IPS-18a (cell line): ENCODE measurements at regions not wholly inside any gene's neighbourhood (a gene's known extent, or its start where the extent isn't known, plus 50 kb on each side); places are given as distances from the start of the nearest gene placed in this dataset.

Source experiments
- H3K27ac ChIP-seq: one replicate; pipeline ENCODE4 v1.5.1; 2013; ENCODE audit warnings: low read length
- H3K27me3 ChIP-seq: one replicate; pipeline ENCODE4 v1.6.1; 2013; ENCODE audit warnings: mild to moderate bottlenecking, low read length; ENCODE audit not compliant: control insufficient read depth, insufficient read depth
- H3K36me3 ChIP-seq: one replicate; pipeline ENCODE4 v1.6.1; 2013; ENCODE audit warnings: low read depth, low read length; ENCODE audit not compliant: control insufficient read depth
- H3K4me1 ChIP-seq: one replicate; pipeline ENCODE4 v1.6.1; 2013; ENCODE audit warnings: low read depth, low read length; ENCODE audit not compliant: control insufficient read depth
- H3K4me3 ChIP-seq: one replicate; pipeline ENCODE4 v1.5.1; 2013; ENCODE audit warnings: low read length
- H3K9ac ChIP-seq: one replicate; pipeline ENCODE4 v1.6.1; 2013; ENCODE audit warnings: mild to moderate bottlenecking, low read length, moderate library complexity
- H3K9me3 ChIP-seq: one replicate; pipeline ENCODE4 v1.6.1; 2013; ENCODE audit warnings: low read depth, low read length; ENCODE audit not compliant: control insufficient read depth

DNA sequence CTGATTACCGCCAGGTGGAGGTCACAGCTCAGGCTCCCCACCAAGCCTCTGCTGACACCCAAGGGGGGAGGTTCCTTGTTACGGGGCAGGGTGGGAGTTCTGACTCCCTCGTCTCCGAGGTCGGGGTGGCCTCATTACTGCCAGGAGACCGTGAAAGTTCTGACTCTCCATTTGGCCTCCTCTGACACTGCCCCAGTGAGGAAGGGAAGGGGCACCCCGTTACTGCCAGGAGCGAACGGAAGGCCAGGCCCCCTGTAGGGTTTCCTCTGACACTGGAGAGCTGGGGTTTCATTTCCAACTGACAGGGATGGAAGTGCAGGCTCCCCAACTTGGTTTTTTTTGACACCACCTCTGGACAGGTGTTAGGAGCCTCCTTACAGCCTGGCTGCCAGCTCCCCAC, 138.1 kb upstream of the EEPD1 start:
- no peak overlapping the region for H3K4me3 ChIP-seq

DNA sequence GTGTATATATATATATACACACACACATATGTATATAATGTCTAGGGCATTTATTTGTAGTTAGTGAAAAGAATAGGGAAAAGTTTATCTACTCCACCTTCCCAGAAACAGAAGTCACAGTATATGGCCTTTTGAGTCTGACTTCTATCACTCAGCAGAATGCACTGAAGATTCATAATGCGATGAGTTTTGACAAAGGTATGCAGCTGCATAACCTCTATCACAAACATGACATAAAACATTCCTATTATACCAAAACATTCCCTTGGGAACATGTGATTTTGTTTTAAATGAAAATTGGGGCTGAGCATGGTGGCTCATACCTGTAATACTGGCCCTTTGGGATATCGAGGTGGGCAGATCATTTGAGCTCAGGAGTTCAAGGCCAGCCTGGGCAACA, 137.3 kb upstream of the EEPD1 start:
- no peaks in the 10 kb centered on the region for H3K9me3 ChIP-seq
- H3K9ac ChIP-seq = no peak overlapping the region
- no peak overlapping the region for H3K4me3 ChIP-seq
- peaks cover 11% of the 10 kb centered on the region for H3K4me1 ChIP-seq
- peaks cover 5% of the 10 kb centered on the region for H3K27me3 ChIP-seq
- no peak overlapping the region for H3K27ac ChIP-seq
- no peaks in the 10 kb centered on the region for H3K36me3 ChIP-seq

More for the DNA sequence above, 138.1 kb upstream of the EEPD1 start:
- Histone ChIP-seq H3K4me1 (peaks cover 11% of the 10 kb centered on the region), H3K9ac (no peak overlapping the region), H3K27me3 (peaks cover 11% of the 10 kb centered on the region), H3K27ac (no peak overlapping the region), H3K9me3 (no peaks in the 10 kb centered on the region), H3K36me3 (no peaks in the 10 kb centered on the region)

DNA sequence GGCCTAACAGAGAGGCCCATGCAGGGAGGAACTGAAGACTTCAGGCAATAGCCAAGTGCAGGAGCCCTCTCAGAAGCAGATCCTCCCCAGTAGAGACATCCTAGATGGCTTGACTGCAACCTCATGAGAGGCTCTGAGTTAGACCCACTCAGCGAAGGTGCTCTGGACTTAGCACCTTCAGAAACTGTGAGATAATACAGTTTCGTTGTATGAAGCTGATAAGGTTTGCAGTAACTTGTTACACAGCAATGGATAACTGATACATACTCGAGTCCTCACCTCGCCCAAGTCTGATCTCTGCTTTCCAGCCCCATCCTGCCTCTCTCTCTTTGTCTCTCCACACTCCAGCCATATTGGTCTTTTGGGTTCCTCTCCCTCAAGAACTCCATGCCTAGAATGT, 136.4 kb upstream of the EEPD1 start:
- H3K9ac ChIP-seq = no peak overlapping the region
- no peaks in the 10 kb centered on the region for H3K9me3 ChIP-seq
- H3K36me3 ChIP-seq = no peaks in the 10 kb centered on the region
- peaks cover 2% of the 10 kb centered on the region for H3K4me1 ChIP-seq
- H3K4me3 ChIP-seq = no peak overlapping the region
- H3K27me3 ChIP-seq = no peaks in the 10 kb centered on the region
- no peak overlapping the region for H3K27ac ChIP-seq

DNA sequence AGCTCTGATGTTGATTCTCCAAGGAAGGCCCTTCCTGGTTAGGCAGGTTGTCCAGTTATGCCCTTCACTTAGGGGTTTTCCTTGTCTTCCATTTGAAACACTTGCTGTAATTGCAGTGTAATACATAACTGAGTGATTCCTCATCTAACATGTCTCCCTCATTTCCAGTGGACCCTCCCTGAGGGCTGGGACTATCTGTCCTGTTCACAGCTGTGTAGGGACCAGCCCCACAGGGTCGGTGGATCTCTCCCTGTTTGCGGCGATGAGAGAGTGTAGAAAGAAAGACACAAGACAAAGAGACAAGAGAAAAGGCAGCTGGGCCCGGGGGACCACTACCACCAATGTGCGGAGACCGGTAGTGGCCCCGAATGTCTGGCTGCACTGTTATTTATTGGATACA, 135.9 kb upstream of the EEPD1 start:
- Histone ChIP-seq H3K4me1 (no peaks in the 10 kb centered on the region), H3K27me3 (no peaks in the 10 kb centered on the region), H3K4me3 (no peak overlapping the region), H3K36me3 (no peaks in the 10 kb centered on the region), H3K27ac (no peak overlapping the region), H3K9ac (no peak overlapping the region), H3K9me3 (no peaks in the 10 kb centered on the region)

DNA sequence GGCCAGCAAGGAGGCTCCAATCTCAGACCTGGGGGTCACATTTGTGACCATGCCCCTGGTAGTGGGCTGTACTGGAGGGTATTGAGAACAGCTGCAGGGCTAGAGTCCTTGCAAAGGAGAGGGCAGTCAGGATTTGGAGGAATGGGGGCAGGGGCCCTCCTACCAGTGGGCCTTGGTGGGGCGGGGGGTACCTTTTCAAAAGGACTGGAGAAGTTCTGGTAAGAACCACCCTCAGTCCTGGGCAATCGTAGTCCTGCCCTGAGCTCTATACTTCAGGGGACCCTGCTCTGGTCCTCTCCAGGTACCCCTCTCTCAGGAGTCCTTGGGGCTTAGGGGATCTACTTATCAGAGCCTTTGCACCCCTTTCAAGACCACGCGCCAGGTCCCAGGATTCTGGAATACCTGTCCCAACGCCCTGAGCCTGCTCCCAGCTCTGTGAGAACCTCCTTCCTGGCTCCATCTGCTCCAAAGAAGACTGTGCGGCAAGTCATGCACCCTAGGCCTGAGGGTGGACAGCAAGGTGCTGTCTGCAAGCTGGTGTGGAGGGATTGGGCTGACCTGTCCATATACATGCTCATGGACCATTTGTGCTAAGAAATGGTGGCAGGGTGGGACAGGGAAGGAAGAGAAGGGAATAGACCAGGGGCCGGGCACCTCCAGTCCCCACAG, 134.1 kb upstream of the EEPD1 start:
- Histone ChIP-seq H3K9me3 (no peaks in the 10 kb centered on the region), H3K4me1 (no peaks in the 10 kb centered on the region), H3K4me3 (no peak overlapping the region), H3K9ac (no peak overlapping the region), H3K27ac (no peak overlapping the region), H3K36me3 (no peaks in the 10 kb centered on the region), H3K27me3 (no peaks in the 10 kb centered on the region)

DNA sequence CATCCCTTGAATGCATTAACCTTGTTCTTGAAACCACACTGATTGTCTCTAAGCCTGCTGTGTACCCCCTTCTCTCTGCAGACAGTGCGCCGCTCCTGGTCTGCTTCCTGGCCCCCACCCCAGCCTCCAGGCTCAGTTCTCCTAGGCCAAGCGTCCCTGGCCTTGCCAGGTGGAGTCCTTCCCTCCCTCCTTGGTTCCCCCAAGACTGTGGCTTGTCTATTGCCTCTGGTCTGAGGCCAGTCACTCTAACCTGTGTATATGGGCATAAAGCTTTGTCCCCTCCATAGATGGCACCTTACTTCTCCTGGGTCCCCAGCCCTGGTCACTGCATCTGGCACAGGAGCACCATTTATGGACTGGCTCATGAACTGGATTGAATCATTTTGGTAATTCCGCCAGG, 133.5 kb upstream of the EEPD1 start:
- Histone ChIP-seq H3K36me3 (no peaks in the 10 kb centered on the region), H3K9me3 (no peaks in the 10 kb centered on the region), H3K4me3 (no peak overlapping the region), H3K27ac (no peak overlapping the region), H3K9ac (no peak overlapping the region), H3K27me3 (no peaks in the 10 kb centered on the region), H3K4me1 (no peaks in the 10 kb centered on the region)

DNA sequence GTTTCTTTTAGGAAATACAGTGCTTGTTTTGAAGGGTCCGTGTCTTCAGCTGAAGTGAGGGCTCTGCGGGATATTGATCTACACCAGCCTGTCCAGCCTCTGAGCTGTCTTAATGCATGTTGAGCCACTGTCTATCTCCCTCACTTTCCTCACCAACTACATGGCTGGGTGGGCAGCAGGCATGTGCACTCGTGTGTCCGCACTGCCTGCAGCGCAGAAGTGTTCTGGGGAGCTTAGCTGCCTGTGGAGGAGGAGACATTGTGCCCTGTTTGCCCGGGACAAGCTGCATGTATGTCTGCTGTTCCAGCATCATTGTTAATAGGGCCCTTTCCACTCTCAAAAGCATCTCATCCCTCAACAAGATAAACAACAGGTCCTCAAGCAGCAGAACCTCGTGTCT, 133.1 kb upstream of the EEPD1 start:
- no peaks in the 10 kb centered on the region for H3K9me3 ChIP-seq
- no peak overlapping the region for H3K27ac ChIP-seq
- no peaks in the 10 kb centered on the region for H3K36me3 ChIP-seq
- no peak overlapping the region for H3K4me3 ChIP-seq
- H3K9ac ChIP-seq = no peak overlapping the region
- no peaks in the 10 kb centered on the region for H3K27me3 ChIP-seq
- H3K4me1 ChIP-seq = peaks cover 3% of the 10 kb centered on the region

DNA sequence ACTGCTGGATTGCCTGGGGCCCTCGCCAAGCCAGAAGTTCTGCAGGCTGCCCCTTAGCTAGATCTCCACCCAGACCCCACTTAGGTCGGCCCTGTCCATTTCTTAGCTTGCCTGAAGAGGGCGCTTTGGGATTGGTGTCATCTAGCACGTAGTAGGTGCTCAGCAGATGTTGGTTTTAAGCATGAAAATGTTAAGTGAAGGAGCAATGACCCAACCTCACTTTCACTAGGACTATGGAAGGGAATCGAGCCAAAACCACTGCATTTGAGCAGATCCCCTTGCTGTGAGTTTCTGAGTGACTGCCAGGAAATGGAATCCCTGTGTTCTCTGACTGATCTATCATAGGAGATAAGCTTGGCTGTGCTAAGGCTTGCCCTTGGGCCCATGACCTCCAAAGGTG, 131.7 kb upstream of the EEPD1 start:
- Histone ChIP-seq H3K27me3 (no peaks in the 10 kb centered on the region), H3K36me3 (no peaks in the 10 kb centered on the region), H3K27ac (no peak overlapping the region), H3K4me1 (peaks cover 6% of the 10 kb centered on the region), H3K9me3 (no peaks in the 10 kb centered on the region), H3K9ac (no peak overlapping the region), H3K4me3 (no peak overlapping the region)

DNA sequence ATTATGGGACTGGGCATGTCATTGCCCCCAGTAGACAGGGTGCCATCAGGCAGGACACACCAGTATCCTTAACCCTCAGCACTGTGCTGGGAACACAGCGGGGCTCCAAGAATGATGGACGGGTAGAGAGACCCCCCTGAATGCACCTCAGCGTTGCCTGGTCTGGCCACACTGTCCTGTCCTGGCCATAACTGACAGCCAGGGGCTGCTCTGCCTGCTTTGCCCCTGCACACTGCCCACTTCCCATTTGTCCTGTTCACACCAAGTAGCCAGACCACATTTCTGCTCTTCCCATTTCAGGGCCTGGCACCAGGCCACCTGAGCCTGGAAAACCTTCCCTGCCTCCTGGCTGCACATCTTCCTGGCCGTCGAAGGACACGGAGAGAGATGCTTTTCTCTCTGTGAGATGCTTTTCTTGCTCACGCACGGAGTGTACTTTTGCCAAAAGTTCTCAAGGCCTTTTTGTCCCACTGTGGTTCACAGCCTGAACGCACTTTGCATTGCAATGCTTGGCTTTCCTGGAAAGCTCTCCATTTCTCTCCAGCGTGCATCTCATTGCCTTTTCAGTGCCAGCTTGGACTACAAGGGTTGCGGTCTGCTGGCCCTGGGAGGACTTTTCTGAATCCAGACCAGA, 131.0 kb upstream of the EEPD1 start:
- Histone ChIP-seq H3K4me3 (no peak overlapping the region), H3K4me1 (peaks cover 6% of the 10 kb centered on the region), H3K9ac (no peak overlapping the region)

DNA sequence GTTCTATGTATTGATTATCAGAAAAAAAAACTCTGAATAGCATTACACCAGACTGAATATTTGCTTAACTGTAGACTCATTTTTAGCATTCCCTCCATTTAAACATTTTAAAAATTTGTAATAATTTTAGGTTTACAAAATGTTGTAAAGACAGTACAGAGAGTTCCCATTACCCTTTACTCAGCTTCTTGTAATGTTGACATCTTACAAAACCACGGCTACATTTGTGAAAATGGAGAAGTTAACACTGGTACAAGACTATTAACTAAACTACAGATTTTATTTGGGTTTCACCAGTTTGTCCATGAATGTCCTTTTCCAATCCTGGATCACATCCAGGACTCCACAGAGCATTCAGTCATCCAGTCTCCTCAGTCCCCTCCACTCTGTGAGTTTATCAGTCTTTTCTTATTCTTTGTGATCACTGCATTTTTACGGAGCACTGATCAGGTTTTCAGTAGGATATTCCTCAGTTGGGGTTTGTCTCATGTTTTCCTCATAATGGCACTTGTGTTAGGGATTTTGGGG, 130.0 kb upstream of the EEPD1 start:
- no peaks in the 10 kb centered on the region for H3K9me3 ChIP-seq
- H3K27me3 ChIP-seq = no peaks in the 10 kb centered on the region
- H3K27ac ChIP-seq = no peak overlapping the region
- H3K4me1 ChIP-seq = peaks cover 6% of the 10 kb centered on the region
- no peak overlapping the region for H3K4me3 ChIP-seq
- no peak overlapping the region for H3K9ac ChIP-seq
- H3K36me3 ChIP-seq = no peaks in the 10 kb centered on the region

More for the DNA sequence above, 131.0 kb upstream of the EEPD1 start:
- no peak overlapping the region for H3K27ac ChIP-seq
- H3K27me3 ChIP-seq = no peaks in the 10 kb centered on the region
- no peaks in the 10 kb centered on the region for H3K36me3 ChIP-seq
- H3K9me3 ChIP-seq = no peaks in the 10 kb centered on the region

DNA sequence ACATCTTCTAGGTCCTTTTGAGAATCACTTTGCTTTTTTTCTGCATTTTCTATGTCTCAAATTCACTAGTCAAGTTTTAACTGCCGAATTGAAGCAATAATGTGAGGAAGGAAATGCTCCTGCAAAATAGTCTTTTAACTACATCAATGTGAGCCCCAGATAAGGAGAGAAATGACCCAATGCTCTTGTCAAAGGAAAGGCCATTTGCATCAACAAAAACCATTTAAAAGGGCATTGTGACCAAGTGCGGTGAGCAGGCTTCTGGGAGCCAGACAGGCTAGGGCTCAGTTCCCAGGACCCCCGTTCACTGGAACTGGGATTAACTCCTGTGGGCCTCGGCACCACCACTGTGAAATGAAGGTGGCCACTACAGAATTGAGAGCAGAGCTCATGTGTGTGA, 127.9 kb upstream of the EEPD1 start:
- Histone ChIP-seq H3K9ac (no peak overlapping the region), H3K9me3 (no peaks in the 10 kb centered on the region), H3K27me3 (no peaks in the 10 kb centered on the region), H3K4me1 (peaks cover 6% of the 10 kb centered on the region), H3K4me3 (no peak overlapping the region), H3K36me3 (no peaks in the 10 kb centered on the region), H3K27ac (no peak overlapping the region)

DNA sequence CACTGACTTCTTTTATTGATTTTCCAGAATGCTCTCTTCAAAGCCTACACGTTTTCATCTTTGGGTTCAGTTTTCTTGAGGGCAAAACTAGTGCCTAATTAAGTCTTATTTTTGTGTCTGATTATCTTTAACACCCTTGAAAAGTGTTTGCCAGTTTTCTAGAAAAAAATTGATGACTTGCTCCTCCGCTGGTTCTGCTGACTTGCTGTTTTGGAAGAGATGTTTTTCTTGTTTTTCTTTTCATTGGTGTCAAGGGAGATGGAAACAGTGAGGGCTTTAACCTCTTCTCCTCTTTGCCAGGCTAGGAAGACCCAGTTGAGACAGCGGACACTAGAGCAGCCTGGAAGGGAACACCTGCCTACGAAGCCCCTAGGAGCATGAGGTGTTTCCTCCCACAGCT, 123.7 kb upstream of the EEPD1 start:
- H3K4me3 ChIP-seq = no peak overlapping the region
- H3K27ac ChIP-seq = no peak overlapping the region
- no peaks in the 10 kb centered on the region for H3K36me3 ChIP-seq
- H3K4me1 ChIP-seq = peaks cover 6% of the 10 kb centered on the region
- H3K9ac ChIP-seq = no peak overlapping the region
- no peaks in the 10 kb centered on the region for H3K9me3 ChIP-seq
- H3K27me3 ChIP-seq = no peaks in the 10 kb centered on the region
